GM23338 (cell line): ENCODE measurements at regions not wholly inside any gene's neighbourhood (a gene's known extent, or its start where the extent isn't known, plus 50 kb on each side); places are given as distances from the start of the nearest gene placed in this dataset.

ENCODE experiments used
- ATAC-seq: fragments of 200-7000 bp; cut with Tn5 transposase; 3 replicates; pipeline ENCODE4 v1.9.1; 2020
- DNase-seq: peaks from one replicate; pipeline ENCODE4 v3.0.0-alpha.2; 2015; ENCODE audit warnings: low spot score
- H2AFZ ChIP-seq: fragments of 200-600 bp; sonication (generic); 2 replicates; pipeline ENCODE4 v1.8.0; 2016; ENCODE audit warnings: antibody characterized with exemption, mild to moderate bottlenecking, moderate library complexity
- H3F3A ChIP-seq: fragments of 200-600 bp; sonication (generic); replicated peaks from 2 replicates; pipeline ENCODE4 v1.8.0; 2017; ENCODE audit warnings: antibody characterized with exemption, mixed run types, low read depth
- H3K27ac ChIP-seq: fragments of 200-600 bp; sonication (generic); 2 replicates; pipeline ENCODE4 v1.6.1; 2016; ENCODE audit warnings: low read depth
- H3K27me3 ChIP-seq: fragments of 200-600 bp; sonication (generic); 2 replicates; pipeline ENCODE4 v1.8.0; 2016; ENCODE audit warnings: mild to moderate bottlenecking, mixed run types, moderate library complexity; ENCODE audit not compliant: insufficient read depth
- H3K36me3 ChIP-seq: fragments of 200-600 bp; sonication (generic); 2 replicates; pipeline ENCODE4 v1.8.0; 2016; ENCODE audit warnings: mild to moderate bottlenecking; ENCODE audit not compliant: insufficient read depth
- H3K4me1 ChIP-seq: fragments of 200-600 bp; sonication (generic); 2 replicates; pipeline ENCODE4 v1.8.0; 2016; ENCODE audit warnings: mild to moderate bottlenecking, moderate library complexity; ENCODE audit not compliant: insufficient read depth
- H3K4me2 ChIP-seq: fragments of 200-600 bp; sonication (generic); 2 replicates; pipeline ENCODE4 v1.7.1; 2017; ENCODE audit warnings: mixed run types
- H3K4me3 ChIP-seq: fragments of 200-600 bp; sonication (generic); 2 replicates; pipeline ENCODE4 v1.6.1; 2016; ENCODE audit warnings: mixed run types
- H3K79me2 ChIP-seq: fragments of 200-600 bp; sonication (generic); replicated peaks from 2 replicates; pipeline ENCODE4 v1.8.0; 2017; ENCODE audit warnings: mild to moderate bottlenecking; ENCODE audit not compliant: insufficient read depth
- H3K9me2 ChIP-seq: fragments of 200-600 bp; sonication (generic); 2 replicates; pipeline ENCODE4 v1.8.0; 2017; ENCODE audit not compliant: insufficient read depth
- H4K20me1 ChIP-seq: fragments of 200-600 bp; sonication (generic); replicated peaks from 2 replicates; pipeline ENCODE4 v1.8.0; 2017; ENCODE audit warnings: mild to moderate bottlenecking; ENCODE audit not compliant: insufficient read depth
- H3K27ac Mint-ChIP-seq: 2 replicates; pipeline ENCODE4 v1.8.0; 2020; ENCODE audit warnings: inconsistent platforms, mild to moderate bottlenecking, moderate library complexity, mixed read lengths
- H3K27me3 Mint-ChIP-seq: 3 replicates; pipeline ENCODE4 v1.8.0; 2022; ENCODE audit warnings: low read depth, mild to moderate bottlenecking, moderate library complexity, mixed read lengths, inconsistent platforms; ENCODE audit not compliant: insufficient read depth, poor library complexity
- H3K36me3 Mint-ChIP-seq: 3 replicates; pipeline ENCODE4 v1.8.0; 2021; ENCODE audit warnings: low read depth, mild to moderate bottlenecking, inconsistent platforms, moderate library complexity, mixed read lengths
- H3K4me1 Mint-ChIP-seq: 3 replicates; pipeline ENCODE4 v1.8.0; 2020; ENCODE audit warnings: mild to moderate bottlenecking, inconsistent platforms, mixed read lengths
- H3K4me3 Mint-ChIP-seq: 3 replicates; pipeline ENCODE4 v1.8.0; 2021; ENCODE audit warnings: moderate library complexity, mild to moderate bottlenecking, inconsistent platforms, mixed read lengths
- H3K9me3 Mint-ChIP-seq: 3 replicates; pipeline ENCODE4 v1.8.0; 2020; ENCODE audit warnings: moderate library complexity, mild to moderate bottlenecking, inconsistent platforms, mixed read lengths
- EZH2phosphoT487 ChIP-seq: fragments of 200-600 bp; sonication (generic); IDR thresholded peaks from one replicate; pipeline ENCODE4 v1.8.1; 2018; ENCODE audit warnings: antibody characterized with exemption; ENCODE audit not compliant: unreplicated experiment
- NANOG ChIP-seq: IDR thresholded peaks from 2 replicates; pipeline ENCODE4 v1.6.1; 2016; ENCODE audit warnings: antibody characterized with exemption, borderline replicate concordance
- STAT1 ChIP-seq: IDR thresholded peaks from one replicate; pipeline ENCODE4 v1.6.1; 2016; ENCODE audit warnings: antibody characterized with exemption; ENCODE audit not compliant: unreplicated experiment
- ZNF331 ChIP-seq: fragments of 250-450 bp; sonication (Bioruptor Pico); IDR thresholded peaks from 2 replicates; pipeline ENCODE4 v1.5.0; 2020; ENCODE audit warnings: low read depth, mild to moderate bottlenecking, moderate library complexity
- TF ChIP-seq, protein P1 (sequence below): IDR thresholded peaks from 2 replicates; pipeline ENCODE4 v1.6.1; 2016; ENCODE audit warnings: antibody characterized with exemption
- TF ChIP-seq, protein P2 (sequence below): fragments of 250-450 bp; sonication (Bioruptor Pico); IDR thresholded peaks from 2 replicates; pipeline ENCODE4 v1.5.0; 2020; ENCODE audit warnings: mild to moderate bottlenecking, moderate library complexity

DNA sequence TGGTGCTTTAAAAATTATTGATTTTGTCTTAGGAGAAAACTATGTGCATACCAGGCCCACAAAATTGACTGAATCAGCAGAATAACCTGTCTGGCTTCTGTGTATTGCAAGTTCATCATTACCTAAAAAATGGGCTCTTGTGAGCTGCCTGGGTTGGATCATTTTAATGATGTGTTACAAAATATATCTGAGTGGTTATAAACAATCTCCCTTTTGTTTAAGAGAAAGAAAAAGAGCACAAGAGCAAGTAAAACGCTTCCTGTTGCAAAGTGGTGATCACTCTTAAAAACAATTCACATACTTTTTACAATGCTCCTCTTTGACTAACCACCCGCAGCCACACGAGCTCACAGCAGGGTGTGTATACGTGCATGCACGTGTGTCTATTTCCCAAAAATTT lies 335.1 kb downstream of the HDGFL1 start:
- H3K27ac Mint-ChIP-seq: no peak overlapping the region
- H3K36me3 Mint-ChIP-seq: 0 out of 3 replicates have a peak, but pooled peaks cover 3% of the 10 kb centered on the region
- H3K9me2 ChIP-seq: no peaks in the 10 kb centered on the region
- no peaks in the 10 kb centered on the region for H3K27me3 ChIP-seq
- no peak for TF ChIP-seq NANOG
- TF ChIP-seq EZH2phosphoT487: no peak
- TF ChIP-seq, protein P1, sequence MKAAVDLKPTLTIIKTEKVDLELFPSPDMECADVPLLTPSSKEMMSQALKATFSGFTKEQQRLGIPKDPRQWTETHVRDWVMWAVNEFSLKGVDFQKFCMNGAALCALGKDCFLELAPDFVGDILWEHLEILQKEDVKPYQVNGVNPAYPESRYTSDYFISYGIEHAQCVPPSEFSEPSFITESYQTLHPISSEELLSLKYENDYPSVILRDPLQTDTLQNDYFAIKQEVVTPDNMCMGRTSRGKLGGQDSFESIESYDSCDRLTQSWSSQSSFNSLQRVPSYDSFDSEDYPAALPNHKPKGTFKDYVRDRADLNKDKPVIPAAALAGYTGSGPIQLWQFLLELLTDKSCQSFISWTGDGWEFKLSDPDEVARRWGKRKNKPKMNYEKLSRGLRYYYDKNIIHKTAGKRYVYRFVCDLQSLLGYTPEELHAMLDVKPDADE: no peak
- no peak for TF ChIP-seq STAT1
- TF ChIP-seq ZNF331 (CRISPR knock-in tag): no peak
- TF ChIP-seq, protein P2, sequence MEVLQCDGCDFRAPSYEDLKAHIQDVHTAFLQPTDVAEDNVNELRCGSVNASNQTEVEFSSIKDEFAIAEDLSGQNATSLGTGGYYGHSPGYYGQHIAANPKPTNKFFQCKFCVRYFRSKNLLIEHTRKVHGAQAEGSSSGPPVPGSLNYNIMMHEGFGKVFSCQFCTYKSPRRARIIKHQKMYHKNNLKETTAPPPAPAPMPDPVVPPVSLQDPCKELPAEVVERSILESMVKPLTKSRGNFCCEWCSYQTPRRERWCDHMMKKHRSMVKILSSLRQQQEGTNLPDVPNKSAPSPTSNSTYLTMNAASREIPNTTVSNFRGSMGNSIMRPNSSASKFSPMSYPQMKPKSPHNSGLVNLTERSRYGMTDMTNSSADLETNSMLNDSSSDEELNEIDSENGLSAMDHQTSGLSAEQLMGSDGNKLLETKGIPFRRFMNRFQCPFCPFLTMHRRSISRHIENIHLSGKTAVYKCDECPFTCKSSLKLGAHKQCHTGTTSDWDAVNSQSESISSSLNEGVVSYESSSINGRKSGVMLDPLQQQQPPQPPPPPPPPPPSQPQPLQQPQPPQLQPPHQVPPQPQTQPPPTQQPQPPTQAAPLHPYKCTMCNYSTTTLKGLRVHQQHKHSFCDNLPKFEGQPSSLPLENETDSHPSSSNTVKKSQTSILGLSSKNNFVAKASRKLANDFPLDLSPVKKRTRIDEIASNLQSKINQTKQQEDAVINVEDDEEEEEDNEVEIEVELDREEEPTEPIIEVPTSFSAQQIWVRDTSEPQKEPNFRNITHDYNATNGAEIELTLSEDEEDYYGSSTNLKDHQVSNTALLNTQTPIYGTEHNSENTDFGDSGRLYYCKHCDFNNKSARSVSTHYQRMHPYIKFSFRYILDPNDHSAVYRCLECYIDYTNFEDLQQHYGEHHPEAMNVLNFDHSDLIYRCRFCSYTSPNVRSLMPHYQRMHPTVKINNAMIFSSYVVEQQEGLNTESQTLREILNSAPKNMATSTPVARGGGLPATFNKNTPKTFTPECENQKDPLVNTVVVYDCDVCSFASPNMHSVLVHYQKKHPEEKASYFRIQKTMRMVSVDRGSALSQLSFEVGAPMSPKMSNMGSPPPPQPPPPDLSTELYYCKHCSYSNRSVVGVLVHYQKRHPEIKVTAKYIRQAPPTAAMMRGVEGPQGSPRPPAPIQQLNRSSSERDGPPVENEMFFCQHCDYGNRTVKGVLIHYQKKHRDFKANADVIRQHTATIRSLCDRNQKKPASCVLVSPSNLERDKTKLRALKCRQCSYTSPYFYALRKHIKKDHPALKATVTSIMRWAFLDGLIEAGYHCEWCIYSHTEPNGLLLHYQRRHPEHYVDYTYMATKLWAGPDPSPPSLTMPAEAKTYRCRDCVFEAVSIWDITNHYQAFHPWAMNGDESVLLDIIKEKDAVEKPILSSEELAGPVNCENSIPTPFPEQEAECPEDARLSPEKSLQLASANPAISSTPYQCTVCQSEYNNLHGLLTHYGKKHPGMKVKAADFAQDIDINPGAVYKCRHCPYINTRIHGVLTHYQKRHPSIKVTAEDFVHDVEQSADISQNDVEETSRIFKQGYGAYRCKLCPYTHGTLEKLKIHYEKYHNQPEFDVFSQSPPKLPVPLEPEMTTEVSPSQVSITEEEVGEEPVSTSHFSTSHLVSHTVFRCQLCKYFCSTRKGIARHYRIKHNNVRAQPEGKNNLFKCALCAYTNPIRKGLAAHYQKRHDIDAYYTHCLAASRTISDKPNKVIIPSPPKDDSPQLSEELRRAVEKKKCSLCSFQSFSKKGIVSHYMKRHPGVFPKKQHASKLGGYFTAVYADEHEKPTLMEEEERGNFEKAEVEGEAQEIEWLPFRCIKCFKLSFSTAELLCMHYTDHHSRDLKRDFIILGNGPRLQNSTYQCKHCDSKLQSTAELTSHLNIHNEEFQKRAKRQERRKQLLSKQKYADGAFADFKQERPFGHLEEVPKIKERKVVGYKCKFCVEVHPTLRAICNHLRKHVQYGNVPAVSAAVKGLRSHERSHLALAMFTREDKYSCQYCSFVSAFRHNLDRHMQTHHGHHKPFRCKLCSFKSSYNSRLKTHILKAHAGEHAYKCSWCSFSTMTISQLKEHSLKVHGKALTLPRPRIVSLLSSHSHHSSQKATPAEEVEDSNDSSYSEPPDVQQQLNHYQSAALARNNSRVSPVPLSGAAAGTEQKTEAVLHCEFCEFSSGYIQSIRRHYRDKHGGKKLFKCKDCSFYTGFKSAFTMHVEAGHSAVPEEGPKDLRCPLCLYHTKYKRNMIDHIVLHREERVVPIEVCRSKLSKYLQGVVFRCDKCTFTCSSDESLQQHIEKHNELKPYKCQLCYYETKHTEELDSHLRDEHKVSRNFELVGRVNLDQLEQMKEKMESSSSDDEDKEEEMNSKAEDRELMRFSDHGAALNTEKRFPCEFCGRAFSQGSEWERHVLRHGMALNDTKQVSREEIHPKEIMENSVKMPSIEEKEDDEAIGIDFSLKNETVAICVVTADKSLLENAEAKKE (CRISPR knock-in tag): no peak
- peaks cover 2% of the 10 kb centered on the region for H3K27me3 Mint-ChIP-seq
- no peak overlapping the region for H3K4me3 ChIP-seq
- ATAC-seq (no peak), DNase-seq (no peak)
- 0 out of 2 replicates have a peak overlapping the region, but pooled peaks have one; percentile 4 for H3K27ac ChIP-seq
- H4K20me1 ChIP-seq: no peaks in the 10 kb centered on the region
- H3K4me1 ChIP-seq: peaks cover 27% of the 10 kb centered on the region
- H3K4me2 ChIP-seq: peak overlapping the region; percentile 44
- peaks cover 23% of the 10 kb centered on the region; the same call in 2 of the 3 replicates for H3K4me1 Mint-ChIP-seq
- H2AFZ ChIP-seq: no peak overlapping the region
- H3K79me2 ChIP-seq: no peaks in the 10 kb centered on the region
- H3K9me3 Mint-ChIP-seq: no peaks in the 10 kb centered on the region; the same call in 2 of the 3 replicates
- no peaks in the 10 kb centered on the region for H3F3A ChIP-seq
- H3K36me3 ChIP-seq: no peaks in the 10 kb centered on the region
- H3K4me3 Mint-ChIP-seq: no peak overlapping the region
